ENCODE measurements at regions not wholly inside any gene's neighbourhood (a gene's known extent, or its start where the extent isn't known, plus 50 kb on each side); places are given as distances from the start of the nearest gene placed in this dataset.

- TF ChIP-seq CTCF (IDR thresholded peaks at IDR 0.05; ENCODE audit: low read length), result no peak
- no peak for TF ChIP-seq EZH2 (optimal IDR thresholded peaks at IDR 0.05; ENCODE audit: low read depth, low read length)
Observed at GRCh38 chr6:140747114-140747513, 1372.7 kb upstream of the CITED2 start.
